ENCODE measurements at regions not wholly inside any gene's neighbourhood (a gene's known extent, or its start where the extent isn't known, plus 50 kb on each side); places are given as distances from the start of the nearest gene placed in this dataset.
A peak's percentile ranks its signal among the peaks of the same experiment; 100 is the strongest.
"Not testable (repeated sequence)": the region's sequence is repeated elsewhere in the genome, so short reads cannot be mapped to it uniquely, and the experiment has no call there.

DNA sequence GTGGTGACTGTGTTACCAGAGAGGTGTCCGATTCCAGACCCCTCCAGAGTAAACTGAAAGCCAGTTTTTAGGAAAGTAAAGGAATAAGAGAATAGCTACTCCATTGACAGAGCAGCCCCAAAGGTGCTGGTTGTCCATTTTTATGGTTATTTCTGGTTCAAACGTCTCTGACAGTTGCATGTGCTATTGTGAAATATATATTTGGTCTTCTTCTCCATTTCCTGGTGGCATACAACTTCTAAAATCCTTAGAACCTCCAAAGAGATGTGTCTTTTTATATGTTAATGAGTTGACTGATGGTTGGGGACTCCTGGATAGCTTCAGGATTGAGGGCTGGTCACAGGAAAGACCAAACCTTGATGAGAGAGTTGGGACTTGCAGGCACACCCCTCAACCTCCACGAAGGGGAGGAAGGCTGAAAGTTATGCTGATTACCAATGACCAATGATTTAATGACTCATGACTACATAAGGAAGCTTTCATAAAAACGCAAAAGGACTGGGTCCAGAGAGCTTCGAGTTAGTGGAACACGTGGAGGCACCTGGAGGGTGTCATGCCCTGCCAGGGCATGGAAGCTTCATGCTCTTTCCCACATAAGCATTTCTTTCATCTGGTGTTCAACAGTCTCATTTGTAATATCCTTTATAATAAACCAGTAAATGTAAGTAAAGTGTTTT is 100.7 kb downstream of the SLC16A1 start:
- no peak for DNase-seq

GRCh38 chr1:112854368-112854984 is 101.5 kb downstream of the SLC16A1 start:
- DNase-seq, result not testable (repeated sequence)

DNA sequence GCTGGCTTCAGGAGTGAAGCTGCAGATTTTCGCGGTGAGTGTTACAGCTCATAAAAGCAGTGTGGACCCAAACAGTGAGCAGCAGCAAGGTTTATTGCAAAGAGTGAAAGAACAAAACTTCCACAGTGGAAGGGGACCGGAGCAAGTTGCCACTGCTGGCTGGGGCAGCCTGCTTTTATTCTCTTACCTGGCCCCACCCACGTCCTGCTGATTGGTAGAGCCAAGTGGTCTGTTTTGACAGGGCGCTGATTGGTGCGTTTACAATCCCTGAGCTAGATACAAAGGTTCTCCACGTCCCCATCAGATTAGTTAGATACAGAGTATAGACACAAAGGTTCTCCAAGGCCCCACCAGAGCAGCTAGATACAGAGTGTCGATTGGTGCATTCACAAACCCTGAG is 102.1 kb downstream of the SLC16A1 start:
- DNase-seq, result not testable (repeated sequence)

- no peak for DNase-seq
These were observed 103.1 kb downstream of the SLC16A1 start for GRCh38 chr1:112852934-112853333.

DNA sequence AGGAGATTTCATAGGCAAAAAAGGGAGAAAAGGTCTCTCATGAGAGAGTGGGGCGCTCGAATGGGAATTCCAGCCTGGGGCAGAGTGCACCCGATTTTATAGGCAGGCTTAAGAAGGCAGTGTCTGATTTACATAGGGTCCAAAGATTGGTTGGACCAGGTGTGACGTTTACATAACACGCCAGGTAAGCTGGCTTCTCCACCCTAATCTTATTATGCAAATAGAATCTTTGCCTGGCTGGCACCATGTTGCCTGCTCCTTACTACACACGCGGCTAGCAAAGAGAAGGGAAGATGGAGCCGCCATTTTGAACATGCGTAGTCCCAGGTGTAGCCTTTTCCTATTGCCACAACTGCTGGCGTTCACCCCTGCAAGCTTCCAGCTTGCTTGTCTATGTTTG is 103.7 kb downstream of the SLC16A1 start:
- no peak for DNase-seq

- DNase-seq, result no peak
These were observed 105.8 kb downstream of the SLC16A1 start for GRCh38 chr1:112850034-112850757.

- DNase-seq, result peak; percentile 76
These were observed 106.5 kb downstream of the SLC16A1 start for GRCh38 chr1:112849425-112850033.

DNA sequence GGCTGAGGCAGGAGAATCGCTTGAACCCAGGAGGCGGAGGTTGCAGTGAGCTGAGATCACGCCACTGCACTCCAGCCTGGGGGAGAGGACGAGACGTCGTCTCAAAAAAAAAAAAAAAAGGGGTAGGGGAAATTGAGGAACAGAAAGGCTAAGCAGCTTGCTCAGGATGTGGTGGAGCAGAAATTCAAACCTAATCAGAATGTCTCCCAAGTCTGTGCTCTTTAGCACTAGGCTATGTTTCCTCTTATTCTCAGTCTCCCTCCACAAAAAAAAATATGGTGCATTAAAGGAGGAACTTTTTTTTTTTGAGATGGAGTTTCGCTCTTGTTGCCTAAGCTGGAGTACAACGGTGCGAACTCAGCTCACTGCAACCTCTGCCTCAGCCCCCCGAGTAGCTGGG is 114.2 kb downstream of the SLC16A1 start:
- DNase-seq, result no peak

GRCh38 chr1:112840631-112841624 is 115.1 kb downstream of the SLC16A1 start:
- DNase-seq, result no peak

GRCh38 chr1:112836642-112837041 is 119.4 kb downstream of the SLC16A1 start:
- DNase-seq, result no peak

GRCh38 chr1:112833806-112834205 is 118.7 kb upstream of the PPM1J start:
- no peak for DNase-seq

DNA sequence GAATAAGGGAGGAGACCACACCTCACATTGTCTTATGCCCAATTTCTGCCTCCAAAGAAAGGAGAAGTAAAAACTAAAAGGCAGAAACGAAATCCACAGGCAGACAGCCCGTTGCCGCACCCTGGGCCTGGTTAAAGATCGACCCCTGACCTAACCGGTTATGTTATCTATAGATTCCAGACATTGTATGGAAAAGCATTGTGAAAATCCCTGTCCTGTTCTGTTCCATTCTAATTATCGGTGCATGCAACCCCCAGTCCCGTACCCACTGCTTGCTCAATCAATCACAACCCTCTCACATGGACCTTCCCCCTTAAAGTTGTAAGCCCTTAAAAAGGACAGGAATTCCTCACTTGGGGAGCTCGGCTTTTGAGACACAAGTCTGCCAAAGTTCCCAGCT is 117.1 kb upstream of the PPM1J start:
- not testable (repeated sequence) for DNase-seq

GRCh38 chr1:112829691-112830090 is 114.6 kb upstream of the PPM1J start:
- DNase-seq, result not testable (repeated sequence)

DNA sequence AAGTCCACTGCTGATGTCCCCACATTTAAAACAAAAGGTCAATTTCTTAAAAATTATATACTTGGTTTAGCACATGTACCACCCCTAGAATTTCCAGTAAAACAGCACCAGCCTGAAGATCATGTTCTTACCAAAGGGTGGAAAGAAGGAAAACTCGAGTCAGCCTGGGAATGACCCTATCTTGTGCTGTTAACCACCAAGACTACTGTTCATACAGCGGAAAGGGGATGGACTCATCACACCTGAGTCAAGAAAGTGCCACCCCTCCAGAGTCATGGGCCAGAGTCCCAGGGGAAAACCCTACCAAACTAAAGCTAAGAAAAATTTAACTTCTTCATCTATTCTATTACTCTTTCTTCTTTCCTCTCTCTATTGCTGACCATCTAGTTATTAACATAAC is 113.6 kb upstream of the PPM1J start:
- DNase-seq, result no peak

GRCh38 chr1:112827391-112827790 is 112.3 kb upstream of the PPM1J start:
- DNase-seq, result not testable (repeated sequence)

GRCh38 chr1:112826217-112826944 is 111.2 kb upstream of the PPM1J start:
- DNase-seq, result no peak

DNA sequence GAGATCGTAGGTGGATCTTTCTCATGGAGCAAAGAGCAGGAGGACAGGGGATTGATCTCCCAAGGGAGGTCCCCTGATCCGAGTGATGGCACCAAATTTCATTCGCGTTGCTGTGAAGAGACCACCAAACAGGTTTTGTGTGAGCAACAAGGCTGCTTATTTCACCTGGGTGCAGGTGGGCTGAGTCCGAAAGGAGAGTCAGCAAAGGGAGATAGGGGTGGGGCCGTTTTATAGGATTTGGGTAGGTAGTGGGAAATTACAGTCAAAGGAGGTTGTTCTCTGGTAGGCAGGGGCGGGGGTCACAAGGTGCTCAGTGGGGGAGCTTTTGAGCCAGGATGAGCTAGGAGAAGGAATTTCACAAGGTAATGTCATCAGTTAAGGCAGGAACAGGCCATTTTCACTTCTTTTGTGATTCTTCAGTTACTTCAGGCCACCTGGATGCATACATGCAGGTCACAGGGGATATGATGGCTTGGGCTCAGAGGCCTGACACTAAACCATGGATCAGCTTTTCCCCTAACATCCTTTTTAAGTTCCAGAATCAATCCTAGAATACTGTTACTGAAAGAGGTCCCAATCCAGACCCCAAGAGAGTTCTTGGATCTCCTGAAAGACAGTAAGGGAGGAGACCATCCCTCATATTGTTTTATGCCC is 110.6 kb upstream of the PPM1J start:
- DNase-seq, result not testable (repeated sequence)

DNA sequence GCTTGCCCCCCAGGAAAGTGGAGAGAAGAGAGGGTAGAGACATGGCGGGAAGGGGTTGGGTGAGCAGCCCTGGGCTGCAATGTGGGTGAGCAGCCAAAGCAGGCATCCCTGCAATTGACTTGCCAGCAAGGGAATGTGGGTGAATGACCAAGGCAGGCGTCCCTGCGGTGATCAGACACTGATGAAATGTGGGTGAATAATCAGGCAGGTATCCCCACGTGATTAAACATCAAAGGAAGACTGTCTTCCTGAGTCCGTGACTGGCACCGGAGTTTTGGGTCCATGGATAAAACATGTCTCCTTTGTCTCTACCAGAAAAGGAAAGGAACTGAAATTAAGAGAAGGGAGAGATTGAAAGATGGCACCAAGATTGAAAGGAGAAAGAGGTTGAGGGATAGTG is 109.9 kb upstream of the PPM1J start:
- DNase-seq, result not testable (repeated sequence)

- not testable (repeated sequence) for DNase-seq
These were observed 106.4 kb upstream of the PPM1J start for GRCh38 chr1:112821307-112822063.

DNA sequence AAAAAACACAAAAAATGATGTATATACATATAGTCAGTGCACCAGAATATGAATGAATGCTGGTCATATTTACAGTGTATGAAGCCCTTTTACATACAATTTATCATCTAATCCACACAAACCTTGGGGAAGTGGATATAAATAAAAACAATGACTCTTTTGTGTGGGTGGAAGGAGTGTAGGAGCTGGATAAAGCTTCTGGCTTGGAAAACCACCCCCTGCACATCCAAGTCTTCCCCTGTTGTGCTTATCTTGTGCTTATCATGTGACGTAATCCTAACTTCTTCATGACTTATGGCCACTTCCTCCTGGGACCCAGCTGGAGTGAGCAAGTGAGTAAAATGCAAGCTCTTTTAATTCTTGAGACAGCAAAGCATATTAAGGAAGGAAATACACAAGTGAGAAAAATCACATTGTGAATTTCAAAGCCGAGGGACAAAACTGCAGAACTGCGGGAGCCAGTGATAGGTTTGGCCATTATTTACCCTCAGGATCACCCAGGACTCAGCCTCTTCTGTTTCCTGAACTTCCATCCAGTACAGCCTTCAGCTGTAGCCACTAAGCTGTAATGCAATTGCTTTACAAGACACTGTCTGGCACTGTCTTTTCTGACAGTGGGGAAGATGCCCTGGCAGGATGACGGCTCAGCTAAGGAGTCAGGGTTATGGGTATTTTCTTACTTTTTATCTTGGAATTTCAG is 104.0 kb upstream of the PPM1J start:
- no peak for DNase-seq

All from NCI-H2171 treated with DMSO at 0.1 percent for 48 hours (cell line).